Lung (tissue), 11 donors: ENCODE measurements at regions not wholly inside any gene's neighbourhood (a gene's known extent, or its start where the extent isn't known, plus 50 kb on each side); places are given as distances from the start of the nearest gene placed in this dataset.

Experiments
- ATAC-seq: fragments of 200-7000 bp; cut with Tn5 transposase; one replicate; pipeline ENCODE4 v1.9.1; 2020; ENCODE audit warnings: moderate number of reproducible peaks; ENCODE audit not compliant: insufficient read depth, low FRiP score
- DNase-seq, 3 donors: peaks; one replicate each; pipeline ENCODE4 v3.0.0-alpha.2; 2013 to 2017
- H3K27ac ChIP-seq, 2 donors: one replicate each; pipeline ENCODE4 v1.5.1; 2013; ENCODE audit warnings: mild to moderate bottlenecking in 2 of 2, moderate library complexity in 2 of 2, control low read depth in 1 of 2, inconsistent platforms in 1 of 2, low read depth in 1 of 2, low read length in 1 of 2
- H3K27me3 ChIP-seq, 3 donors: one replicate each; pipeline ENCODE4 v1.5.1; 2013; ENCODE audit warnings: low read length in 2 of 3; ENCODE audit not compliant: control insufficient read depth in 3 of 3, insufficient read depth in 3 of 3
- H3K36me3 ChIP-seq, 4 donors: one replicate each; pipeline ENCODE4 v1.5.1; 2013; ENCODE audit warnings: low read length in 4 of 4, mild to moderate bottlenecking in 1 of 4, moderate library complexity in 1 of 4; ENCODE audit not compliant: control insufficient read depth in 4 of 4, insufficient read depth in 4 of 4
- H3K4me1 ChIP-seq, 5 donors: one replicate each; pipeline ENCODE4 v1.5.1; 2013; ENCODE audit warnings: low read length in 5 of 5, mild to moderate bottlenecking in 2 of 5, moderate library complexity in 1 of 5; ENCODE audit not compliant: control insufficient read depth in 5 of 5, insufficient read depth in 5 of 5
- H3K4me3 ChIP-seq: one replicate; pipeline ENCODE4 v1.5.1; 2013; ENCODE audit warnings: mild to moderate bottlenecking, control low read depth, moderate library complexity
- H3K9ac ChIP-seq, 2 donors: one replicate each; pipeline ENCODE4 v1.5.1; 2013; ENCODE audit warnings: low read length in 2 of 2, control low read depth in 1 of 2; ENCODE audit not compliant: insufficient read depth in 1 of 2
- H3K9me3 ChIP-seq, 4 donors: one replicate each; pipeline ENCODE4 v1.5.1; 2013; ENCODE audit warnings: low read length in 3 of 4, mild to moderate bottlenecking in 1 of 4, moderate library complexity in 1 of 4; ENCODE audit not compliant: control insufficient read depth in 4 of 4, insufficient read depth in 3 of 4
- WGBS, 2 donors: extraction: QIAGEN DNeasy Blood & Tissue Kit; methylation state at CpG; one replicate each; pipeline ENCODE4 v1.1.7; 2013; 5-methylcytosine and 5-hydroxymethylcytosine counted together
- TF ChIP-seq, protein P1 (sequence below): IDR thresholded peaks from 2 replicates; pipeline ENCODE4 v1.5.1; 2012; ENCODE audit warnings: mild to moderate bottlenecking; ENCODE audit errors: control extremely low read depth, extremely low read depth
- donor health status: control.
- donor health status: control.
- donor health status: Bipolar disorder and iron deficiency.
- donor health status: healthy.
- donor health status: DM: yes; HTN: yes; CAD: no.

DNA sequence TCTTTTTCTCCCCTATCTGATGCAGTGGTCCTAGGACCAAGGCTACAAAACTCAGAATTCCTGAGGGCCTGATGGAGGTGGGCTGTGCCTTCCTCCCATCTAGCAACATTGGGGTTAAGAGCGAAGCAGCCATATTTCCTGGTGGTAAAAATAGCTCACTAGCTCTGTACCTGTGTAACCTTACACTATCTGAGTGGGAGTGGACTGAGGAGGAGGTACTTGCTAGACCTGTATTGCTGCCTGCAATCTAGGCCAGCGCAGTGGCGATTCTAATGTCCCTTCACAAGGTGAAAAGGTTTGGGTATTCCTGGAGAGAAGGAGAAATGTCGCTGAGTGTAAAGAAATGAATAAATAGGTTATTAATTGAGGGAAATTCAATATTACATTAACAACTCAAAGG is 80.2 kb upstream of the LIFR start:
- ATAC-seq = no peak
- peaks cover 0 to 23% (median 2%) of the 10 kb centered on the region in 5 donors for H3K4me1 ChIP-seq
- no peak overlapping the region for H3K4me3 ChIP-seq
- WGBS, 2 donors = 69 to 88% methylated on average over 4 of the region's 4 CpGs
- peaks cover 0 to 5% (median 1%) of the 10 kb centered on the region in 4 donors for H3K9me3 ChIP-seq
- DNase-seq = peak in 1 of 3 donors; percentile 67
- no peak overlapping the region for H3K27ac ChIP-seq
- no peak overlapping the region for H3K9ac ChIP-seq
- H3K36me3 ChIP-seq = no peaks in the 10 kb centered on the region
- TF ChIP-seq, protein P1, sequence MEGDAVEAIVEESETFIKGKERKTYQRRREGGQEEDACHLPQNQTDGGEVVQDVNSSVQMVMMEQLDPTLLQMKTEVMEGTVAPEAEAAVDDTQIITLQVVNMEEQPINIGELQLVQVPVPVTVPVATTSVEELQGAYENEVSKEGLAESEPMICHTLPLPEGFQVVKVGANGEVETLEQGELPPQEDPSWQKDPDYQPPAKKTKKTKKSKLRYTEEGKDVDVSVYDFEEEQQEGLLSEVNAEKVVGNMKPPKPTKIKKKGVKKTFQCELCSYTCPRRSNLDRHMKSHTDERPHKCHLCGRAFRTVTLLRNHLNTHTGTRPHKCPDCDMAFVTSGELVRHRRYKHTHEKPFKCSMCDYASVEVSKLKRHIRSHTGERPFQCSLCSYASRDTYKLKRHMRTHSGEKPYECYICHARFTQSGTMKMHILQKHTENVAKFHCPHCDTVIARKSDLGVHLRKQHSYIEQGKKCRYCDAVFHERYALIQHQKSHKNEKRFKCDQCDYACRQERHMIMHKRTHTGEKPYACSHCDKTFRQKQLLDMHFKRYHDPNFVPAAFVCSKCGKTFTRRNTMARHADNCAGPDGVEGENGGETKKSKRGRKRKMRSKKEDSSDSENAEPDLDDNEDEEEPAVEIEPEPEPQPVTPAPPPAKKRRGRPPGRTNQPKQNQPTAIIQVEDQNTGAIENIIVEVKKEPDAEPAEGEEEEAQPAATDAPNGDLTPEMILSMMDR = no peak
- H3K27me3 ChIP-seq = no peaks in the 10 kb centered on the region

GRCh38 chr5:38638656-38639055 is 82.2 kb upstream of the LIFR start:
- Histone ChIP-seq H3K4me1 (peaks cover 0 to 36% (median 9%) of the 10 kb centered on the region in 5 donors), H3K9me3 (no peaks in the 10 kb centered on the region), H3K27ac (no peak overlapping the region), H3K4me3 (no peak overlapping the region), H3K36me3 (no peaks in the 10 kb centered on the region), H3K9ac (no peak overlapping the region), H3K27me3 (no peaks in the 10 kb centered on the region)
- TF ChIP-seq, protein P1 = no peak
- ATAC-seq (no peak), DNase-seq (no peak)
- WGBS, 2 donors = 93 to 94% methylated on average over 5 of the region's 5 CpGs

DNA sequence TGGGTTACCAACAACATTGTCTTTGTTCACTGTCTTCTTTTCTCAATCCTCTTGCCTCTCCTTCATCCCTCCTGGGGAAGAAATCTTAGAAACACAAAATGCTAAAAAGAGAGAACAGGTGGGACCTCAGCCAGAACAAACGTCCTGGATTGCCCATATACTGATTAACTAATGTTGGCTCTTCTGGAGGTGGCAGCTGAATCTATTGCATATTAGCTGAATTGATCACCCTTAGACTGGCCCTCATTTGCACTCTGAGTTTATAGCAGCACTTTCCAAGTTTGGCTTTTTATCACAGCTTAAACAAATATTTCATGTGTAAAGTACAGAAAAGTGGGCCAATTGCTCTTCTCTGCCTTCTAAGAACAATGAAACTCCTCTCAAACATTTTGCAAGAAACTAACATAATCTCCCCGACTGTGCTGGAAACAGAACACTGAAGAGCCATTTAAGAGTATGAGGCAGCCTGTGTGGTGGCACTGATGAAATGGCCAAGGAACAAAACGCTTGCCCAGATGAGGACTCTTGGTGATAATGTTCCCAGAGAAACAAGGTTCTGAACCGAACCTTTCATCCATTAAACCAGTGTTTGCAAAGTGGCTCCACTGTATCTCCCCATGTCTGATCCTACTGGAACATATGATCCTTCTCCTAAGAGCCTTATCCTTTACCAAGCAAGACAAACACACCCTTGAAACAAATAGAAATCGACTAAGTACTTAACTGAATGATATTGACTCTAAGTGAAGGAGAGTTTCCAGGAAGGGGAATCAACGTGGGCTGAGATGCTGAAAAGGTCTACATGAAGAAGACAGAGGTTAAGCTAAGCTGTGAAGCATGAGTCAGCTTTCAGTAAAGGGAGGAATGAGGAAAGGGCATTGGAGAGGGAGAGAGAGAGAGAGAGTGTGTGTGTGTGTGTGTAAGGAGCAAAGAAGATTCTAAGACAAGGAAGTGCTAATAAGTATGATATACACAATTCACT is 83.2 kb upstream of the LIFR start:
- Histone ChIP-seq H3K27ac (no peak overlapping the region), H3K9me3 (no peaks in the 10 kb centered on the region), H3K9ac (no peak overlapping the region), H3K27me3 (no peaks in the 10 kb centered on the region), H3K4me3 (no peak overlapping the region), H3K4me1 (peaks cover 0 to 37% (median 9%) of the 10 kb centered on the region in 5 donors), H3K36me3 (no peaks in the 10 kb centered on the region)
- ATAC-seq (peak; percentile 58), DNase-seq (peak in 1 of 3 donors; percentile 64)
- TF ChIP-seq, protein P1 = no peak
- WGBS, 2 donors = 48 to 66% methylated on average over 6 of the region's 6 CpGs
